Stimulated activated CD4-positive, alpha-beta T cell treated with anti-CD3 and anti-CD28 coated beads, Interleukin-4, amount 100 ng/mL, for 48 hours (primary cell): ENCODE measurements at regions not wholly inside any gene's neighbourhood (a gene's known extent, or its start where the extent isn't known, plus 50 kb on each side); places are given as distances from the start of the nearest gene placed in this dataset.

ENCODE experiments used
- DNase-seq, 2 donors: peaks; one replicate each; pipeline ENCODE4 v3.0.0-alpha.2; 2020; ENCODE audit warnings: low read depth in 2 of 2

GRCh38 chr4:53694666-53695065, 103.4 kb upstream of the LNX1 start:
- no peak for DNase-seq

DNA sequence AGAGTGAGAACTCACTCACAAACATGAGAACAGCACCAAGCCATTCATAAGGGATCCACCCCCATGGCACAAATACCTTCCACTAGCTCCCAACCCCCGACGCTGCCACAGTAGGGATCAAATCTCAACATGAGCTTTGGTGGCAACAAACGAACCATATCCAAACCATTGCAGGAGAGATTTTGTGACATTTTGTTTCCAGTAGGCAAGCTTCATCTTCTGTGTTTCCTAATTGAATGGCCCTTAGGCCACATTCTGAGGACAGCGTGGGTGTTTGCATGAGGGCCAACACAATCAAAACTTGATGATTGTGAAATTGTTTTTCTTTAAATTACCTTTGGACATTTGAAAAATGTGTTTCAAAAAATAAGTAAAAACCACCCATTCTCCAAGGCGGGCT, 102.6 kb upstream of the LNX1 start:
- DNase-seq: no peak

GRCh38 chr4:53693408-53693807, 102.1 kb upstream of the LNX1 start:
- no peak for DNase-seq

GRCh38 chr4:53688186-53688790, 97.0 kb upstream of the LNX1 start:
- peak; percentile 20 to 36 for DNase-seq

GRCh38 chr4:53686521-53686920, 95.2 kb upstream of the LNX1 start:
- DNase-seq: no peak

GRCh38 chr4:53684136-53685130, 93.1 kb upstream of the LNX1 start:
- no peak for DNase-seq

DNA sequence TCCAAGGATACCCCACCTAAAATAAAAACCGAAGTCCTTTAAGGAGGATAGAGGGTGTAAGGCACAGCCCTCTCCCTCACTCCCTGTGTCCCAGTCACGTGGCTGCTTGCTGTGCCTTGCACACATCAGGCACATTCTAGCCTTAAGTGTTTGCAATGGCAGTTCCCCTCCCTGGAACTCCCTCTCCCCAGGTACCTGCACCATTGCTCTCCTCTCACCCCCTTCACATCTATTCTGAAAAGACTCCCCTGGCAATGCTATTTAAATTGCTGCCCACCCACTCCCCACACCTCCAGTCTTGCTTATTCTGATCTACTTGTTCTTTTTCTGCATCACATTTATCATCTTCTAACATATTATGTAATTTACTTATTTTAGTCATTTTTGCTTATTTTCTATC, 91.6 kb upstream of the LNX1 start:
- no peak for DNase-seq

- DNase-seq: no peak
These were observed 90.9 kb upstream of the LNX1 start for GRCh38 chr4:53682196-53682595.

DNA sequence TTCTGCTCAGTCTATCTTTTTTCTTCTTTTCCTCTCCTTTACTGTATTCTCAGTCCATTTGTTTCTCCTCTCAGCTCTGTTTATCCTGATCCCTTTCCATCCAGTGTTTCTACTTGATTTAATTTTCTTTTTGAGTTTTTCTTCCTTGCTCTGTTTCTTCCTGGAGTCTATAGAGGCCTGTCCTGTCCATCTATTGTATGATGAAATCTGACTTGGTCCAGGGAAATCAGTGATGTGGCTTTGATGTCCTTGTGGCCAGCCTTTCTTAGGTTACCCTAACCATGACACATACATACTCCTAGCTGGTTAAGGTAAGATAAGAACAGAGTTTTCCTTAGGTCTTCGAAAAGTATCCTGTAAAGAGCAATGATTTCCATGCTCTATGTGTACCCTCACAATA, 89.3 kb upstream of the LNX1 start:
- no peak for DNase-seq

GRCh38 chr4:53680168-53680567, 88.9 kb upstream of the LNX1 start:
- DNase-seq: no peak

- no peak for DNase-seq
These were observed 85.2 kb upstream of the LNX1 start for GRCh38 chr4:53676402-53676871.

GRCh38 chr4:53674903-53675302, 83.6 kb upstream of the LNX1 start:
- DNase-seq: no peak

DNA sequence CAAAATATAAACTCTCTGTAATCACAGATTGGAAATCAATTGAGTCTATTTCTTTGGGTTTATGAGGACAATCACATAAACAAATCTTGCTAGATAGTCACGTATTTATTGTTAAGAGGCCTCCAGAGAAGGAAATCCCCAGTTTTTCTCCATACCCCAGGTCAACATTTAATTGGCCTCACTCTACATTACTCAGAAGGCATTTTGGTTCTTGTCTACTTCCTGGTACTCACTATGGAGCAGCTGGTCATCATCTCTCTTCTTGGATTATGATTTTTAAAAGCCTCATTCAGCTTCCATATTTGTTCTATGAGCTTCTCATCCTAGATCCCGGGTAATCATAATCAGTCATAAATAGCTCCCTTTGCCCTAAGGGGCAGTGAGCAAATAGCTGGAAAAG, 81.6 kb upstream of the LNX1 start:
- no peak for DNase-seq

DNA sequence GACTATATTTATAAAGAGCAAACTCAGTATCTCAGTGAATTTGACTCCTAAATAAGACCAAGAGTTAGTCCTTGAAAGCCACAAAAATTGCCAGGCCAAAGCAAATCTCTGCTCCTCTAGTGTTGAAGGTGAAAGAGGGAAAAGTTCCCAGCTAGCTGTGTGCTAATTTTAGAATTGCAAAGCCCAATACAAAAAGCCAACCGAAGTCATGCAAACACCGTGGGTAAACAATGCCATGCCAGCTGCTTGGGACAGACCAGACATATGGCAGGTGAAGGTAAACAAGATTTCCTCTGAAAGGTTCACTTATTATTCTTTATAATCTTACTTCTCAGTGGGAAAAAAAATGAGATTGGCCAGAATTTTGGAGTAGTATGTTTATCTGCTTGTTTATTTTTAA, 80.5 kb upstream of the LNX1 start:
- DNase-seq: no peak

GRCh38 chr4:53659737-53660136, 68.5 kb upstream of the LNX1 start:
- no peak for DNase-seq

DNA sequence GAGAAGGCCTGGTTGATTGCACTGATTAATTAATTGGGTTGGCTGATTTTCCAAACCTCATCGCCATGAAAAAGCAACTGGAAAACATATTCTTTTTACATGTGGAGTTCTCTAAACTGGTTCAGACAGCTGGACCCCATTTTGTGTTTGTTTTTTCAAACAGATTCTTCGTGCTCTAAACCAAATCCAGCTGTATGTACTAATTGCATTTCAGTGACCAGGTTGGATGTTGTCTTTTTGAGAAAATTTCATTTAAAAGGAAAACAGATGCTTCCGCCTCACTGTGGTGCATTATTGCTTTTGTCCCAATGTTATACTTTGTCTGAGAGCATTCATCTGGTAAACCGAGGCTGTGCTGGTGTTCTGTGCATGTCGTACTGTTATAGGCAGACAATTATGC, 67.8 kb upstream of the LNX1 start:
- DNase-seq: no peak

DNA sequence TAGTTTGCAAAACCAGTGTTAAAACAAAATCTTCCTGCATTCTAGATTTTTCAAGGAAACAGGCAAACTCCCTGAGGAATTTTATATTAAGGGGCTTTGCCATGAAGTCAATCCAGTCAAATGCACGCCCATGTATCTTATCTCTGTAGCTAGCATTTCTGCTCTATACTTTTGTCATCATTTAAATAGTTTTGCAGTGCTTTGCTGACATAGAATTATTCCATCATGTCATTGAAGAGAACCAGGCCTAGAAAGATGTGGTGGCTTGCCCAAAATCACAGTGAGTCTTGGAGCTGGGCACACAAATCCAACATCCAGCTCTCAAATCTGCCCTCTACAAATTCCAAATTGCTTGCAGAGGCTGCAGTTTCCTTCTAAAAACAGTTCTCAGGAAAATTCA, 66.7 kb upstream of the LNX1 start:
- DNase-seq: no peak

DNA sequence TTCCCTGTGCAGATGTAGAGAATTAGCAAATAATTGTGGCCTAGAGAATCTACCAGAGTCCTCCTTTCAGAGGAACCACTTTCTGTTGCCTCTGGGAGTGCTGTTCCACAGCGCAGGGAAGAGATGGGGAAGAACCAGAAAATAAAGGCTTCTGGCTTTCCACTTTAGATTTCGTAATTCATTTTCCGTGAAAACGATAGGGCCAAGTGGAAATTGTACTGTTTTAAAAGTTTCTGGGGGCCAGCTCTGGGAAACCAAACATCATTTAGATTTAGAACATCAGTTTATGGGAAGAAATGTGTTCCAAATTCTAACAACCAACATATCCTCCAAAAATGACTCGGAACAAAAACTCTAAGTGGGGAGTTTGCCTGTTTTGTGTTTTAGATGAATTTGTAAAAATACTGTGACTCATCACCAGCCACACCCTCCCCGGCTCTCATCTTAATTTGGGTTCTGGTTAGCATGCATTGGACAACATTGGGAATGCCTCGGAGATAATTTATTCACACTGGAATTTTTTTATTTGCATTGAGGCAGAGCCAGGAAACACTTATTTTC, 65.2 kb upstream of the LNX1 start:
- DNase-seq: no peak

DNA sequence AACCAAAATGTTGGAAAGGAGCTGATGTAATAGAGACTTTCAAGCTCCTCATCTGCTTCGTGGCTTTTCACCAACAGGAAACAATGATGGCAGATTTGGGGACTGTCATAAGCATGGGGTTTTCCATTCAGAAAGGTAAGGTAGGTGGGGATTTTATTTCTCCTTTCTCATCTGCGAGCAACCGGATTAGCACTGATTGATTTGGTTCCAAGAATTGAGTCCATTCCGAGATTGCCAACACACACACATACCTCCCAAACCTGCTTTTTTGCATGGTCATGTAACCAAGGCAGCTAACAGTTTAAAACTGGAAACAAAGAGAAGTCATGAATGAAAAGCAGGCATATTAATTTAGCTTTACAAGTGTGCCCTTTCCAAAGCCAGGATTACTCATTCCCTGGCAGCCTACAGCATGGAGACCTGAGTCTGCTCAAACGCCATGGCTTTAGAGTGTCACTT, 63.0 kb upstream of the LNX1 start:
- no peak for DNase-seq

- no peak for DNase-seq
These were observed 62.3 kb upstream of the LNX1 start for GRCh38 chr4:53653484-53654053.

DNA sequence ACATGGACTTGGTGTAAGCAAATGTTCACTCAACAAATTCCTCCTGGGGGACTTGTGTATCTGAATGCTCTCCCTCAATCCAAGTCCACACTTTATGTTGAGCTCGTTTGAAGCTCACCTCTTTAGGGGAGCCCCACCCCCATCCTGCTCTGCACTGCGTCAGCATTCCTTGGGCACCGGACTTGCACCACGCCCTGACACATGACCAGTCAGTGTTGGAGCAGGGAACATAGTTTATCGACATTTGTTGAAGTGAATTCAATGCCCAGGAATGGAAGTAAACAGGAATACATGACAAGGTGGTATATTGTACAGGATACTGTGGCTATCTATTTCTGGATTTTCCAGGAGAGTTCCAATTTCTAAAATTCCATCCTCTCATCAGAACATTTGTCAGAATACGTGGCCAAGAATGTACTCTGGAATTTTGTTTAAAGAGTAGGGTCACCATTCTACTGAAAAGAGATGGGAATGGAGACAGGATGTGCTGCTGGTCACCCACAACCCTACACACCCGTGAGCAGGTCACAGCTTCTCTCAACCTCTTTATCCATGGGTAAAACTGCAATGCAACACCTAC, 60.0 kb upstream of the LNX1 start:
- DNase-seq: no peak

GRCh38 chr4:53649357-53649756, 58.1 kb upstream of the LNX1 start:
- no peak for DNase-seq
